ENCODE measurements at regions not wholly inside any gene's neighbourhood (a gene's known extent, or its start where the extent isn't known, plus 50 kb on each side); places are given as distances from the start of the nearest gene placed in this dataset.

GRCh38 chr6:165929607-165930006, 238.0 kb downstream of the TBXT start:
- no peak overlapping the region for H2AFZ ChIP-seq (ENCODE audit: low read depth, low read length)
- H3K4me3 ChIP-seq (ENCODE audit: low read length) = no peak overlapping the region
- no peaks in the 10 kb centered on the region for H3K36me3 ChIP-seq (replicated peaks; ENCODE audit: low read depth, low read length)
- no peaks in the 10 kb centered on the region for H4K20me1 ChIP-seq (ENCODE audit: insufficient read depth, low read length)
- no peaks in the 10 kb centered on the region for H3K27me3 ChIP-seq (ENCODE audit: low read depth, low read length)
- no peaks in the 10 kb centered on the region for H3K9me3 ChIP-seq (ENCODE audit: insufficient read depth, low read length)
- no peak overlapping the region for H3K27ac ChIP-seq (ENCODE audit: low read length)
- no peak overlapping the region for H3K4me2 ChIP-seq (ENCODE audit: low read length)
- no peak for TF ChIP-seq CTCF (IDR thresholded peaks at IDR 0.05; ENCODE audit: low read depth, low read length)
- TF ChIP-seq EZH2phosphoT487 (IDR thresholded peaks at IDR 0.05; ENCODE audit: low read depth) = no peak
- H3K79me2 ChIP-seq (ENCODE audit: low read length) = no peaks in the 10 kb centered on the region
- no peaks in the 10 kb centered on the region for H3K4me1 ChIP-seq (ENCODE audit: low read length)
- no peak overlapping the region for H3K9ac ChIP-seq (ENCODE audit: low read length)

- no peaks in the 10 kb centered on the region for H3K36me3 ChIP-seq (replicated peaks; ENCODE audit: low read depth, low read length)
- no peak overlapping the region for H3K4me2 ChIP-seq (ENCODE audit: low read length)
- H3K79me2 ChIP-seq (ENCODE audit: low read length) = no peaks in the 10 kb centered on the region
- H3K27me3 ChIP-seq (ENCODE audit: low read depth, low read length) = no peaks in the 10 kb centered on the region
- no peak overlapping the region for H3K4me3 ChIP-seq (ENCODE audit: low read length)
- no peak overlapping the region for H2AFZ ChIP-seq (ENCODE audit: low read depth, low read length)
- no peak overlapping the region for H3K9ac ChIP-seq (ENCODE audit: low read length)
- TF ChIP-seq EZH2phosphoT487 (IDR thresholded peaks at IDR 0.05; ENCODE audit: low read depth) (no peak), CTCF (IDR thresholded peaks at IDR 0.05; ENCODE audit: low read depth, low read length) (no peak)
- no peaks in the 10 kb centered on the region for H3K9me3 ChIP-seq (ENCODE audit: insufficient read depth, low read length)
- H3K4me1 ChIP-seq (ENCODE audit: low read length) = no peaks in the 10 kb centered on the region
- H4K20me1 ChIP-seq (ENCODE audit: insufficient read depth, low read length) = no peaks in the 10 kb centered on the region
- no peak overlapping the region for H3K27ac ChIP-seq (ENCODE audit: low read length)
Measured at GRCh38 chr6:165926378-165926777, 241.3 kb downstream of the TBXT start.

GRCh38 chr6:165925474-165926156, 242.0 kb downstream of the TBXT start:
- Histone ChIP-seq H4K20me1 (ENCODE audit: insufficient read depth, low read length) (no peaks in the 10 kb centered on the region), H3K27me3 (ENCODE audit: low read depth, low read length) (no peaks in the 10 kb centered on the region), H3K79me2 (ENCODE audit: low read length) (no peaks in the 10 kb centered on the region), H3K4me3 (ENCODE audit: low read length) (no peak overlapping the region), H3K36me3 (replicated peaks; ENCODE audit: low read depth, low read length) (no peaks in the 10 kb centered on the region), H3K9me3 (ENCODE audit: insufficient read depth, low read length) (no peaks in the 10 kb centered on the region), H3K27ac (ENCODE audit: low read length) (no peak overlapping the region), H3K9ac (ENCODE audit: low read length) (no peak overlapping the region), H3K4me1 (ENCODE audit: low read length) (no peaks in the 10 kb centered on the region), H2AFZ (ENCODE audit: low read depth, low read length) (no peak overlapping the region), H3K4me2 (ENCODE audit: low read length) (no peak overlapping the region)
- TF ChIP-seq CTCF (IDR thresholded peaks at IDR 0.05; ENCODE audit: low read depth, low read length) (no peak), EZH2phosphoT487 (IDR thresholded peaks at IDR 0.05; ENCODE audit: low read depth) (no peak)

GRCh38 chr6:165922309-165922794, 245.3 kb downstream of the TBXT start:
- no peak overlapping the region for H3K9ac ChIP-seq (ENCODE audit: low read length)
- TF ChIP-seq EZH2phosphoT487 (IDR thresholded peaks at IDR 0.05; ENCODE audit: low read depth) = no peak
- TF ChIP-seq CTCF (IDR thresholded peaks at IDR 0.05; ENCODE audit: low read depth, low read length) = no peak
- no peaks in the 10 kb centered on the region for H3K9me3 ChIP-seq (ENCODE audit: insufficient read depth, low read length)
- no peaks in the 10 kb centered on the region for H3K27me3 ChIP-seq (ENCODE audit: low read depth, low read length)
- H2AFZ ChIP-seq (ENCODE audit: low read depth, low read length) = no peak overlapping the region
- no peak overlapping the region for H3K4me2 ChIP-seq (ENCODE audit: low read length)
- H3K4me3 ChIP-seq (ENCODE audit: low read length) = no peak overlapping the region
- H3K79me2 ChIP-seq (ENCODE audit: low read length) = no peaks in the 10 kb centered on the region
- H3K36me3 ChIP-seq (replicated peaks; ENCODE audit: low read depth, low read length) = no peaks in the 10 kb centered on the region
- H3K4me1 ChIP-seq (ENCODE audit: low read length) = no peaks in the 10 kb centered on the region
- no peaks in the 10 kb centered on the region for H4K20me1 ChIP-seq (ENCODE audit: insufficient read depth, low read length)
- H3K27ac ChIP-seq (ENCODE audit: low read length) = no peak overlapping the region

All from OCI-LY3 (cell line).